ENCODE measurements at regions not wholly inside any gene's neighbourhood (a gene's known extent, or its start where the extent isn't known, plus 50 kb on each side); places are given as distances from the start of the nearest gene placed in this dataset.

DNA sequence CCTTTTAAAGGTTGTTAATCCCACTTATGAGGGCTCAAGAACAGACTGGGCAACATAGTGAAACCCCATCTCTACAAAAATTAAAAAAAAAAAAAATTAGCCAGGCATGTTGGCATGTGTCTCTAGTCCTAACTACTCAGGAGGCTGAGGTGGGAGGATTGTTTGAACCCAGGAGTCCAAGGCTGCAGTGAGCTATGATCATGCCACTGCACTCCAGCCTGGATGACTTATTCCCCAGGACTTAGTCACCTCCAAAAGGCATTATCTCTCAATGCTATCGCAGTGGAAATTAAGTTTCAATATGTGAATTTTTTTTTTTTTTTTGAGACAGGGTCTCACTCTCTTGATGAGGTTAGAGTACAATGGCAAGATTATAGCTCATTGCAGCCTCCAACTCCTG is 61.2 kb upstream of the TRIM24 start (continued):
- TF ChIP-seq, protein P1, sequence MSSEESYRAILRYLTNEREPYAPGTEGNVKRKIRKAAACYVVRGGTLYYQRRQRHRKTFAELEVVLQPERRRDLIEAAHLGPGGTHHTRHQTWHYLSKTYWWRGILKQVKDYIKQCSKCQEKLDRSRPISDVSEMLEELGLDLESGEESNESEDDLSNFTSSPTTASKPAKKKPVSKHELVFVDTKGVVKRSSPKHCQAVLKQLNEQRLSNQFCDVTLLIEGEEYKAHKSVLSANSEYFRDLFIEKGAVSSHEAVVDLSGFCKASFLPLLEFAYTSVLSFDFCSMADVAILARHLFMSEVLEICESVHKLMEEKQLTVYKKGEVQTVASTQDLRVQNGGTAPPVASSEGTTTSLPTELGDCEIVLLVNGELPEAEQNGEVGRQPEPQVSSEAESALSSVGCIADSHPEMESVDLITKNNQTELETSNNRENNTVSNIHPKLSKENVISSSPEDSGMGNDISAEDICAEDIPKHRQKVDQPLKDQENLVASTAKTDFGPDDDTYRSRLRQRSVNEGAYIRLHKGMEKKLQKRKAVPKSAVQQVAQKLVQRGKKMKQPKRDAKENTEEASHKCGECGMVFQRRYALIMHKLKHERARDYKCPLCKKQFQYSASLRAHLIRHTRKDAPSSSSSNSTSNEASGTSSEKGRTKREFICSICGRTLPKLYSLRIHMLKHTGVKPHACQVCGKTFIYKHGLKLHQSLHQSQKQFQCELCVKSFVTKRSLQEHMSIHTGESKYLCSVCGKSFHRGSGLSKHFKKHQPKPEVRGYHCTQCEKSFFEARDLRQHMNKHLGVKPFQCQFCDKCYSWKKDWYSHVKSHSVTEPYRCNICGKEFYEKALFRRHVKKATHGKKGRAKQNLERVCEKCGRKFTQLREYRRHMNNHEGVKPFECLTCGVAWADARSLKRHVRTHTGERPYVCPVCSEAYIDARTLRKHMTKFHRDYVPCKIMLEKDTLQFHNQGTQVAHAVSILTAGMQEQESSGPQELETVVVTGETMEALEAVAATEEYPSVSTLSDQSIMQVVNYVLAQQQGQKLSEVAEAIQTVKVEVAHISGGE (CRISPR knock-in tag; IDR thresholded peaks at IDR 0.05) = no peak
- TF ChIP-seq EGR1 (IDR thresholded peaks at IDR 0.05; ENCODE audit: borderline replicate concordance in 1 of 2, low read depth in 2 of 2, low read length in 2 of 2) (no peak), BACH1 (IDR thresholded peaks at IDR 0.05; ENCODE audit: borderline replicate concordance) (no peak)

DNA sequence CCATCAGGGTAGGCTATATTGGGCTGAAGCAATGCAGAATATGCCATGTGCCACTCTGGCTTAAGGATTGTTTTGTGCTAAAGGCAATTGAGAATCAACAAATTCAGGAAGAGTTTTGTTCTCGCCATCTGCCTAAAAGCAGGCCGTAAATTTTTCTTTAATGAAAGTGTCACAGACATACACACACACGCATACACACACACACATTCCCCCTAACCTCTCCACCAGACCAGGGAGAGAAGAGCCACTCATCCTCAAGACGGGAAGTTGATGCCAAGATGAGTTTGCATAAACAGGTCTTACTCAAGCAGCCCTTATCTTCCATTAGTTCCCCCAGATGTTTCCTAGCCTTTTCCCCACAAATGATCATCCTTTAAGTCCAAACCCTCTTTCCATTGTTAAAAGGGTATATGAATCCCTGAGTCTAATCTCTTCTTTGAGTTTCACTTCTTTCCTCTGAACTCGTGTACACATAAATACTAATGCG is 59.6 kb upstream of the TRIM24 start:
- ChIA-PET RAD21 (ENCODE audit: unreplicated experiment) (no interaction called here), POLR2A (no interaction called here), CTCF (interaction anchor here (1.5 kb wide), 1 partner anchor 338 kb away, joined by 3 read pairs; no protein-coding TSS in a partner anchor), SMC1A (ENCODE audit: uncharacterized antibody, unreplicated experiment) (interaction anchor here (0.8 kb wide), 1 partner anchor 43 kb away, joined by 3 read pairs; no protein-coding TSS in a partner anchor)
- no peak overlapping the region for H3K4me3 ChIP-seq
- intact Hi-C loops (cut with micrococcal nuclease; ENCODE audit: unreplicated experiment) = no loop called here
- 36% methylated on average over 6 of the region's 6 CpGs for WGBS (ENCODE audit: insufficient coverage, insufficient replicate concordance, low lambda C conversion rate, missing lambda C conversion rate)
- no peaks in the 10 kb centered on the region for H3K9me3 ChIP-seq (replicated peaks; ENCODE audit: control insufficient read depth, insufficient read depth, low read length)
- no peaks in the 10 kb centered on the region for H3K27me3 ChIP-seq (replicated peaks in 1 of 2; ENCODE audit: control insufficient read depth in 2 of 2, insufficient read depth in 2 of 2, low read length in 1 of 2)
- DNase-seq (ENCODE audit: low read depth, low spot score) = no peak
- BruUV-seq (replicated peaks) = no TSS peak
- in situ Hi-C loops (cut with MboI) = no loop called here
- H4K20me1 ChIP-seq (ENCODE audit: control insufficient read depth, insufficient read depth) = no peaks in the 10 kb centered on the region
- H3K4me2 ChIP-seq (ENCODE audit: control insufficient read depth, insufficient read depth) = no peak overlapping the region
- H2AFZ ChIP-seq (ENCODE audit: control insufficient read depth, low read depth, low read length) = no peak overlapping the region
- no peaks in the 10 kb centered on the region for H3K36me3 ChIP-seq (ENCODE audit: control insufficient read depth in 2 of 2, insufficient read depth in 2 of 2, low read length in 1 of 2)
- ATAC-seq = no peak
- H3K9ac ChIP-seq (ENCODE audit: control insufficient read depth, insufficient read depth, low read length) = no peak overlapping the region
- TF ChIP-seq, protein P2, sequence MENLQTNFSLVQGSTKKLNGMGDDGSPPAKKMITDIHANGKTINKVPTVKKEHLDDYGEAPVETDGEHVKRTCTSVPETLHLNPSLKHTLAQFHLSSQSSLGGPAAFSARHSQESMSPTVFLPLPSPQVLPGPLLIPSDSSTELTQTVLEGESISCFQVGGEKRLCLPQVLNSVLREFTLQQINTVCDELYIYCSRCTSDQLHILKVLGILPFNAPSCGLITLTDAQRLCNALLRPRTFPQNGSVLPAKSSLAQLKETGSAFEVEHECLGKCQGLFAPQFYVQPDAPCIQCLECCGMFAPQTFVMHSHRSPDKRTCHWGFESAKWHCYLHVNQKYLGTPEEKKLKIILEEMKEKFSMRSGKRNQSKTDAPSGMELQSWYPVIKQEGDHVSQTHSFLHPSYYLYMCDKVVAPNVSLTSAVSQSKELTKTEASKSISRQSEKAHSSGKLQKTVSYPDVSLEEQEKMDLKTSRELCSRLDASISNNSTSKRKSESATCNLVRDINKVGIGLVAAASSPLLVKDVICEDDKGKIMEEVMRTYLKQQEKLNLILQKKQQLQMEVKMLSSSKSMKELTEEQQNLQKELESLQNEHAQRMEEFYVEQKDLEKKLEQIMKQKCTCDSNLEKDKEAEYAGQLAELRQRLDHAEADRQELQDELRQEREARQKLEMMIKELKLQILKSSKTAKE (IDR thresholded peaks at IDR 0.05; ENCODE audit: low read depth, poor library complexity, severe bottlenecking) = no peak
- TF ChIP-seq KLF5 (IDR thresholded peaks at IDR 0.05; ENCODE audit: partially characterized antibody) (no peak), ZBED1 (IDR thresholded peaks at IDR 0.05; ENCODE audit: borderline replicate concordance) (no peak), CHD4 (IDR thresholded peaks at IDR 0.05) (no peak), SUZ12 (IDR thresholded peaks at IDR 0.05; ENCODE audit: unreplicated experiment) (no peak), KAT2A (conservative IDR thresholded peaks at IDR 0.05; ENCODE audit: control insufficient read depth, low read depth, low read length) (no peak), NFYB (IDR thresholded peaks at IDR 0.05; ENCODE audit: insufficient read depth, low read depth, low read length) (no peak), EZH2 (IDR thresholded peaks at IDR 0.05; ENCODE audit: borderline replicate concordance, control insufficient read depth, low read depth, low read length) (no peak), STAT3 (IDR thresholded peaks at IDR 0.05; ENCODE audit: low read depth, low read length) (no peak), JUND (IDR thresholded peaks at IDR 0.05; ENCODE audit: low read depth, low read length) (no peak), IKZF1 (conservative IDR thresholded peaks at IDR 0.05) (no peak)
- TF ChIP-seq, protein P3, sequence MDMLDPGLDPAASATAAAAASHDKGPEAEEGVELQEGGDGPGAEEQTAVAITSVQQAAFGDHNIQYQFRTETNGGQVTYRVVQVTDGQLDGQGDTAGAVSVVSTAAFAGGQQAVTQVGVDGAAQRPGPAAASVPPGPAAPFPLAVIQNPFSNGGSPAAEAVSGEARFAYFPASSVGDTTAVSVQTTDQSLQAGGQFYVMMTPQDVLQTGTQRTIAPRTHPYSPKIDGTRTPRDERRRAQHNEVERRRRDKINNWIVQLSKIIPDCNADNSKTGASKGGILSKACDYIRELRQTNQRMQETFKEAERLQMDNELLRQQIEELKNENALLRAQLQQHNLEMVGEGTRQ (IDR thresholded peaks at IDR 0.05; ENCODE audit: borderline replicate concordance, low read depth, low read length) = no peak
- FAIRE-seq = no peak
- H3K4me1 ChIP-seq (ENCODE audit: control insufficient read depth, insufficient read depth, low read length) = no peaks in the 10 kb centered on the region
- H3K27ac ChIP-seq (ENCODE audit: control insufficient read depth, insufficient read depth) = no peak overlapping the region
- no peaks in the 10 kb centered on the region for H3K79me2 ChIP-seq (ENCODE audit: control insufficient read depth, insufficient read depth, low read length)
